ENCODE measurements at regions not wholly inside any gene's neighbourhood (a gene's known extent, or its start where the extent isn't known, plus 50 kb on each side); places are given as distances from the start of the nearest gene placed in this dataset.

DNA sequence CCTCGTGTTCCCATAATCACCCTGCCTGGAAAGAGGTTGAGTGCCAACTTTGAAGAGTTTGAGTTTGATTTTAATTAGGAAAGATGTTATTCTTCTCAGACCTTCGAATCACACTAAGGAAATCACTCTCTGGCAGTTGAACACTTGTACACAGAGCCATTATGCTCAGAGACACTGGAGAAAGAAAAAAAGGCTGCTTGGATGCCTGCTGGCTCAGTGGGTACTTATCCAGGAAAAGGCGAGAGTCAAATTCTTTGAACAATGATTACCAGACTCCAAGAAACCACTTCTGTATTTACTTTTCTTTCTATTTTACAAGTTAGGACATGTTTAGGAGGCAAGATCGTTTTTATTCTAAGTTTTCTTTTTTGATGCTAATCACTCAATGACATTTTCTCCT, 438.5 kb upstream of the FAT3 start:
- H3K4me3 ChIP-seq (ENCODE audit: low read depth, low read length): no peak overlapping the region
- TF ChIP-seq, protein P1, sequence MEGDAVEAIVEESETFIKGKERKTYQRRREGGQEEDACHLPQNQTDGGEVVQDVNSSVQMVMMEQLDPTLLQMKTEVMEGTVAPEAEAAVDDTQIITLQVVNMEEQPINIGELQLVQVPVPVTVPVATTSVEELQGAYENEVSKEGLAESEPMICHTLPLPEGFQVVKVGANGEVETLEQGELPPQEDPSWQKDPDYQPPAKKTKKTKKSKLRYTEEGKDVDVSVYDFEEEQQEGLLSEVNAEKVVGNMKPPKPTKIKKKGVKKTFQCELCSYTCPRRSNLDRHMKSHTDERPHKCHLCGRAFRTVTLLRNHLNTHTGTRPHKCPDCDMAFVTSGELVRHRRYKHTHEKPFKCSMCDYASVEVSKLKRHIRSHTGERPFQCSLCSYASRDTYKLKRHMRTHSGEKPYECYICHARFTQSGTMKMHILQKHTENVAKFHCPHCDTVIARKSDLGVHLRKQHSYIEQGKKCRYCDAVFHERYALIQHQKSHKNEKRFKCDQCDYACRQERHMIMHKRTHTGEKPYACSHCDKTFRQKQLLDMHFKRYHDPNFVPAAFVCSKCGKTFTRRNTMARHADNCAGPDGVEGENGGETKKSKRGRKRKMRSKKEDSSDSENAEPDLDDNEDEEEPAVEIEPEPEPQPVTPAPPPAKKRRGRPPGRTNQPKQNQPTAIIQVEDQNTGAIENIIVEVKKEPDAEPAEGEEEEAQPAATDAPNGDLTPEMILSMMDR (IDR thresholded peaks at IDR 0.05; ENCODE audit: insufficient read depth, low read length): no peak
- DNase-seq (ENCODE audit: low read depth): no peak

GRCh38 chr11:91783173-91783572, 441.4 kb upstream of the FAT3 start:
- no peak overlapping the region for H3K4me3 ChIP-seq (ENCODE audit: low read depth, low read length)
- no peak for DNase-seq (ENCODE audit: low read depth)

GRCh38 chr11:91778758-91779157, 445.9 kb upstream of the FAT3 start:
- no peak overlapping the region for H3K4me3 ChIP-seq (ENCODE audit: low read depth, low read length)
- no peak for DNase-seq (ENCODE audit: low read depth)
- TF ChIP-seq, protein P1 (IDR thresholded peaks at IDR 0.05; ENCODE audit: insufficient read depth, low read length): no peak

More at GRCh38 chr11:91783173-91783572, 441.4 kb upstream of the FAT3 start:
- TF ChIP-seq, protein P1 (IDR thresholded peaks at IDR 0.05; ENCODE audit: insufficient read depth, low read length): no peak

DNA sequence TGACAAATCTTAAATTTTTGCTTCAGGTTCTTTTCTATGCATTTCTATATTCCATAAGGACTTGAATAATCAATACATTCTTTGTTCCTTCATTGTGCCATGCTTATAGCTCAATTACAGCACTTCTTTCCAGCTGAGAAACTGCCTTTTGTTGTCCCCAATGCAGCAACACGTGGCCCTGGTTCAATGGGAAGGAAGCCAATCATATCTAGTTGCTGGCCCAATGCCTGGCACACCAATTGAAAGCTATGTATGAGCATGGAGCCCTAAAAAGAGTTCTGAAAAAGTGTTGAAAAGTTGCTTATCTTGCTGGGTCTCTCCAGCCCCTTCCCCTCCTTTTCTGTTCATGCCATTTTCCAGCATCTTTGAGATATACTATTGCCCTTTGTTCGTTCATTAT, 448.0 kb upstream of the FAT3 start:
- no peak for DNase-seq (ENCODE audit: low read depth)
- TF ChIP-seq, protein P1 (IDR thresholded peaks at IDR 0.05; ENCODE audit: insufficient read depth, low read length): no peak
- no peak overlapping the region for H3K4me3 ChIP-seq (ENCODE audit: low read depth, low read length)

DNA sequence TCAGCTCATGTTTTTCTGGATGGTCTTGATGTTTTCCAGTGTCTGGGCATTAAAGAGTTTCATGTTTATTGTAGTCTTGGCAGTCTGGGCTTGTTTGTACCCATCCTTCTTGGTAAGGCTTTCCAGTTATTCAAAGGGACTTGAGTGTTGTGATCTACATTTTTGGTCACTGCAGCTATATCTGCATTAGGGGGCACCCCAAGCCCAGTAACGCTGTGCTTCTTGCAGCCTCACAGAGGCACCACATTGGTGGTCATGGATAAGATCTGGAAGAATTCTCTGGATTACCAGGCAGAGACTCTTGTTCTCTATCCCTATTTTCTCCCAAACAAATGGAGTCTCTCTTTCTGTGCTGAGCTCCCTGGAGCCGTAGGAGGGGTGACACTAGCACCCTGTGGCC, 451.5 kb upstream of the FAT3 start:
- TF ChIP-seq, protein P1 (IDR thresholded peaks at IDR 0.05; ENCODE audit: insufficient read depth, low read length): no peak
- DNase-seq (ENCODE audit: low read depth): no peak
- H3K4me3 ChIP-seq (ENCODE audit: low read depth, low read length): no peak overlapping the region

DNA sequence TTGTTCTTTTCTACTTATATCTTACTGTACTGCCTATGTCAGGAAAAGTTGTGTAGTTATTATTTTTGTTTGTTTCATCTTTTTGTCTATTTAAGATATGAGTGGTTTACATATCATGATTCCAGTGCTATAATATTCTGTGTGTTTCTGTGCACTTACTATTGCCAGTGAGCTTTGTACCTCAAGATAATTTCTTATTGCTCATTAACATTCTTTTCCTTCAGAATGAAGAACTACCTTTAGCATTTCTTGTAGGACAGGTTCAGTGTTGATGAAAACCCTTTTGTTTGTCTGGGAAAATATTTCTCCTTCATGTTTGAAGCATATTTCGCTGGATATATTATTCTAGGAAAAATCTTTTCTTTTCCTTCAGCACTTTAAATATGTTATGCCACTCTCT, 452.7 kb upstream of the FAT3 start:
- DNase-seq (ENCODE audit: low read depth): no peak
- H3K4me3 ChIP-seq (ENCODE audit: low read depth, low read length): no peak overlapping the region
- TF ChIP-seq, protein P1 (IDR thresholded peaks at IDR 0.05; ENCODE audit: insufficient read depth, low read length): no peak

- DNase-seq (ENCODE audit: low read depth): no peak
- TF ChIP-seq, protein P1 (IDR thresholded peaks at IDR 0.05; ENCODE audit: insufficient read depth, low read length): no peak
- H3K4me3 ChIP-seq (ENCODE audit: low read depth, low read length): no peak overlapping the region
Observed at GRCh38 chr11:91768783-91769182, 455.8 kb upstream of the FAT3 start.
